BLaER1 (cell line): ENCODE measurements at regions not wholly inside any gene's neighbourhood (a gene's known extent, or its start where the extent isn't known, plus 50 kb on each side); places are given as distances from the start of the nearest gene placed in this dataset.
"Not testable (repeated sequence)": the region's sequence is repeated elsewhere in the genome, so short reads cannot be mapped to it uniquely, and the experiment has no call there.

Source experiments
- H3K27ac ChIP-seq: shearing (Covaris generic); formaldehyde crosslinking; 2 replicates; pipeline ENCODE4 v1.8.1; 2022
- H3K27me3 ChIP-seq: shearing (Covaris generic); formaldehyde crosslinking; 2 replicates; pipeline ENCODE4 v1.8.1; 2022
- H3K36me3 ChIP-seq: shearing (Covaris generic); formaldehyde crosslinking; 2 replicates; pipeline ENCODE4 v1.8.1; 2022
- H3K4me1 ChIP-seq: shearing (Covaris generic); formaldehyde crosslinking; 2 replicates; pipeline ENCODE4 v1.8.1; 2022
- H3K4me2 ChIP-seq: shearing (Covaris generic); formaldehyde crosslinking; 2 replicates; pipeline ENCODE4 v1.8.1; 2022
- H3K4me3 ChIP-seq: shearing (Covaris generic); formaldehyde crosslinking; 2 replicates; pipeline ENCODE4 v1.8.1; 2022
- H3K9ac ChIP-seq: shearing (Covaris generic); formaldehyde crosslinking; 2 replicates; pipeline ENCODE4 v1.8.1; 2022
- H3K9me3 ChIP-seq: shearing (Covaris generic); formaldehyde crosslinking; 2 replicates; pipeline ENCODE4 v1.8.1; 2022
- H4K20me1 ChIP-seq: shearing (Covaris generic); formaldehyde crosslinking; 2 replicates; pipeline ENCODE4 v1.8.1; 2022
- Cebpa-rat ChIP-seq: shearing (Covaris generic); IDR thresholded peaks from 2 replicates; pipeline ENCODE4 v1.8.1; 2022

- H3K36me3 ChIP-seq, result no peaks in the 10 kb centered on the region
- no peak overlapping the region for H3K27ac ChIP-seq
- H3K9me3 ChIP-seq, result no peaks in the 10 kb centered on the region
- H3K27me3 ChIP-seq, result no peaks in the 10 kb centered on the region
- no peak overlapping the region for H3K4me3 ChIP-seq
- H3K4me2 ChIP-seq, result no peak overlapping the region
- no peak overlapping the region for H3K9ac ChIP-seq
- H4K20me1 ChIP-seq, result no peaks in the 10 kb centered on the region
- no peak for TF ChIP-seq Cebpa-rat
- H3K4me1 ChIP-seq, result no peaks in the 10 kb centered on the region
Observed at GRCh38 chr7:81308643-81309322, 389.9 kb upstream of the SEMA3C start.

- Histone ChIP-seq H4K20me1 (no peaks in the 10 kb centered on the region), H3K4me2 (no peak overlapping the region), H3K27ac (no peak overlapping the region), H3K4me3 (no peak overlapping the region), H3K36me3 (no peaks in the 10 kb centered on the region), H3K27me3 (no peaks in the 10 kb centered on the region), H3K4me1 (no peaks in the 10 kb centered on the region), H3K9me3 (no peaks in the 10 kb centered on the region), H3K9ac (no peak overlapping the region)
- TF ChIP-seq Cebpa-rat, result no peak
Observed at GRCh38 chr7:81301815-81302214, 383.0 kb upstream of the SEMA3C start.

GRCh38 chr7:81300753-81301152, 381.9 kb upstream of the SEMA3C start:
- H3K36me3 ChIP-seq, result no peaks in the 10 kb centered on the region
- no peak overlapping the region for H3K27ac ChIP-seq
- H3K27me3 ChIP-seq, result no peaks in the 10 kb centered on the region
- H3K4me2 ChIP-seq, result no peak overlapping the region
- H3K4me1 ChIP-seq, result no peaks in the 10 kb centered on the region
- no peaks in the 10 kb centered on the region for H3K9me3 ChIP-seq
- no peak overlapping the region for H3K4me3 ChIP-seq
- H4K20me1 ChIP-seq, result no peaks in the 10 kb centered on the region
- TF ChIP-seq Cebpa-rat, result no peak
- H3K9ac ChIP-seq, result no peak overlapping the region

GRCh38 chr7:81299711-81300110, 380.9 kb upstream of the SEMA3C start:
- no peak overlapping the region for H3K27ac ChIP-seq
- H3K4me3 ChIP-seq, result no peak overlapping the region
- no peaks in the 10 kb centered on the region for H3K36me3 ChIP-seq
- H3K27me3 ChIP-seq, result no peaks in the 10 kb centered on the region
- no peaks in the 10 kb centered on the region for H3K9me3 ChIP-seq
- H4K20me1 ChIP-seq, result no peaks in the 10 kb centered on the region
- H3K4me1 ChIP-seq, result no peaks in the 10 kb centered on the region
- H3K4me2 ChIP-seq, result no peak overlapping the region
- TF ChIP-seq Cebpa-rat, result no peak
- no peak overlapping the region for H3K9ac ChIP-seq

- no peak overlapping the region for H3K4me2 ChIP-seq
- TF ChIP-seq Cebpa-rat, result no peak
Observed at GRCh38 chr7:81298951-81299666, 380.3 kb upstream of the SEMA3C start.

GRCh38 chr7:81297317-81297716, 378.5 kb upstream of the SEMA3C start:
- no peaks in the 10 kb centered on the region for H3K9me3 ChIP-seq
- no peak overlapping the region for H3K4me3 ChIP-seq
- H4K20me1 ChIP-seq, result no peaks in the 10 kb centered on the region
- no peaks in the 10 kb centered on the region for H3K27me3 ChIP-seq
- H3K36me3 ChIP-seq, result no peaks in the 10 kb centered on the region
- TF ChIP-seq Cebpa-rat, result no peak
- no peak overlapping the region for H3K9ac ChIP-seq
- no peak overlapping the region for H3K27ac ChIP-seq
- no peak overlapping the region for H3K4me2 ChIP-seq
- H3K4me1 ChIP-seq, result no peaks in the 10 kb centered on the region

More at GRCh38 chr7:81298951-81299666, 380.3 kb upstream of the SEMA3C start:
- H3K4me1 ChIP-seq, result no peaks in the 10 kb centered on the region
- no peaks in the 10 kb centered on the region for H4K20me1 ChIP-seq
- no peaks in the 10 kb centered on the region for H3K9me3 ChIP-seq
- no peaks in the 10 kb centered on the region for H3K36me3 ChIP-seq
- no peak overlapping the region for H3K4me3 ChIP-seq
- no peak overlapping the region for H3K27ac ChIP-seq
- no peak overlapping the region for H3K9ac ChIP-seq
- H3K27me3 ChIP-seq, result no peaks in the 10 kb centered on the region

GRCh38 chr7:81296726-81297125, 377.9 kb upstream of the SEMA3C start:
- H3K4me3 ChIP-seq, result no peak overlapping the region
- no peaks in the 10 kb centered on the region for H3K9me3 ChIP-seq
- H3K36me3 ChIP-seq, result no peaks in the 10 kb centered on the region
- no peak overlapping the region for H3K9ac ChIP-seq
- H4K20me1 ChIP-seq, result no peaks in the 10 kb centered on the region
- no peak overlapping the region for H3K4me2 ChIP-seq
- no peaks in the 10 kb centered on the region for H3K27me3 ChIP-seq
- H3K27ac ChIP-seq, result no peak overlapping the region
- no peak for TF ChIP-seq Cebpa-rat
- no peaks in the 10 kb centered on the region for H3K4me1 ChIP-seq

- Histone ChIP-seq H3K4me2 (no peak overlapping the region), H3K27ac (no peak overlapping the region), H3K4me3 (no peak overlapping the region), H3K36me3 (no peaks in the 10 kb centered on the region), H3K4me1 (no peaks in the 10 kb centered on the region), H3K27me3 (no peaks in the 10 kb centered on the region), H4K20me1 (no peaks in the 10 kb centered on the region), H3K9ac (no peak overlapping the region), H3K9me3 (no peaks in the 10 kb centered on the region)
- TF ChIP-seq Cebpa-rat, result no peak
Observed at GRCh38 chr7:81294897-81295515, 376.2 kb upstream of the SEMA3C start.

GRCh38 chr7:81293806-81294205, 375.0 kb upstream of the SEMA3C start:
- no peak overlapping the region for H3K4me2 ChIP-seq
- H4K20me1 ChIP-seq, result no peaks in the 10 kb centered on the region
- no peak overlapping the region for H3K4me3 ChIP-seq
- H3K4me1 ChIP-seq, result no peaks in the 10 kb centered on the region
- no peak overlapping the region for H3K27ac ChIP-seq
- TF ChIP-seq Cebpa-rat, result no peak
- no peak overlapping the region for H3K9ac ChIP-seq
- H3K36me3 ChIP-seq, result no peaks in the 10 kb centered on the region
- no peaks in the 10 kb centered on the region for H3K27me3 ChIP-seq
- no peaks in the 10 kb centered on the region for H3K9me3 ChIP-seq

GRCh38 chr7:81286754-81287153, 367.9 kb upstream of the SEMA3C start:
- H3K4me1 ChIP-seq, H3K36me3 ChIP-seq, H3K9me3 ChIP-seq, H3K4me3 ChIP-seq, H4K20me1 ChIP-seq, H3K9ac ChIP-seq, H3K4me2 ChIP-seq, H3K27me3 ChIP-seq, H3K27ac ChIP-seq: not testable (repeated sequence)
